Loucy (cell line): ENCODE measurements at regions not wholly inside any gene's neighbourhood (a gene's known extent, or its start where the extent isn't known, plus 50 kb on each side); places are given as distances from the start of the nearest gene placed in this dataset.
"Not testable (repeated sequence)": the region's sequence is repeated elsewhere in the genome, so short reads cannot be mapped to it uniquely, and the experiment has no call there.

Source experiments
- EZH2phosphoT487 ChIP-seq: fragments of 200-600 bp; IDR thresholded peaks from 2 replicates; pipeline ENCODE4 v1.6.1; 2018; ENCODE audit warnings: antibody characterized with exemption, mild to moderate bottlenecking, moderate library complexity, borderline replicate concordance
- TF ChIP-seq, protein P1 (sequence below): fragments of 200-600 bp; sonication (generic); conservative IDR thresholded peaks from 2 replicates; pipeline ENCODE4 v1.5.1; 2014; ENCODE audit warnings: mild to moderate bottlenecking, antibody characterized with exemption, low read length

DNA sequence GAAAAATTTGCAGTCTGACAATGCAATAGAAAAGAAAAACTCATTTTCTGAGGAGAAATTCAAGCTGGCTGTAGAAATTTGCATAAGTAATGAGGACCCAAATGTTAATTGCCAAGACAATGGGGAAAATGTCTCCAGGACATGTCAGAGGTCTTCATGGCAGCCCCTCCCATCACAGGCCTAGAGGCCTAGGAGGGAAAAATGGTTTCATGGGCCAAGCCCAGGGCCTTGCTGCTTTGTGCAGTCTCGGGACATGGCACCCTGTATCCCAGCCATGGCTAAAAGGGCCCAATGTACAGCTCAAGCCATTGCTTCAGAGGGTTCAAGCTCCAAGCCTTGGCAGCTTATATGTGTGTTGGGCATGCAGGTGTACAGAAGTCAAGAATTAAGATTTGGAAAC lies 244.9 kb upstream of the ZFP42 start:
- TF ChIP-seq, protein P1, sequence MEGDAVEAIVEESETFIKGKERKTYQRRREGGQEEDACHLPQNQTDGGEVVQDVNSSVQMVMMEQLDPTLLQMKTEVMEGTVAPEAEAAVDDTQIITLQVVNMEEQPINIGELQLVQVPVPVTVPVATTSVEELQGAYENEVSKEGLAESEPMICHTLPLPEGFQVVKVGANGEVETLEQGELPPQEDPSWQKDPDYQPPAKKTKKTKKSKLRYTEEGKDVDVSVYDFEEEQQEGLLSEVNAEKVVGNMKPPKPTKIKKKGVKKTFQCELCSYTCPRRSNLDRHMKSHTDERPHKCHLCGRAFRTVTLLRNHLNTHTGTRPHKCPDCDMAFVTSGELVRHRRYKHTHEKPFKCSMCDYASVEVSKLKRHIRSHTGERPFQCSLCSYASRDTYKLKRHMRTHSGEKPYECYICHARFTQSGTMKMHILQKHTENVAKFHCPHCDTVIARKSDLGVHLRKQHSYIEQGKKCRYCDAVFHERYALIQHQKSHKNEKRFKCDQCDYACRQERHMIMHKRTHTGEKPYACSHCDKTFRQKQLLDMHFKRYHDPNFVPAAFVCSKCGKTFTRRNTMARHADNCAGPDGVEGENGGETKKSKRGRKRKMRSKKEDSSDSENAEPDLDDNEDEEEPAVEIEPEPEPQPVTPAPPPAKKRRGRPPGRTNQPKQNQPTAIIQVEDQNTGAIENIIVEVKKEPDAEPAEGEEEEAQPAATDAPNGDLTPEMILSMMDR = not testable (repeated sequence)
- not testable (repeated sequence) for TF ChIP-seq EZH2phosphoT487
